Epidermal melanocyte (primary cell): ENCODE measurements at regions not wholly inside any gene's neighbourhood (a gene's known extent, or its start where the extent isn't known, plus 50 kb on each side); places are given as distances from the start of the nearest gene placed in this dataset.

Source experiments
- DNase-seq: peaks from one replicate; pipeline ENCODE4 v3.0.0; 2011; ENCODE audit warnings: low spot score; ENCODE audit not compliant: insufficient read length

GRCh38 chr3:72378287-72378686 lies 470.0 kb downstream of the SHQ1 start:
- DNase-seq, result no peak

GRCh38 chr3:72376956-72377710 lies 471.1 kb downstream of the SHQ1 start:
- no peak for DNase-seq

- DNase-seq, result no peak
Observed at GRCh38 chr3:72375237-72376076, 472.8 kb downstream of the SHQ1 start.

- DNase-seq, result no peak
Observed at GRCh38 chr3:72373139-72373538, 475.1 kb downstream of the SHQ1 start.

- no peak for DNase-seq
Observed at GRCh38 chr3:72372161-72372560, 476.1 kb downstream of the SHQ1 start.

- DNase-seq, result no peak
Observed at GRCh38 chr3:72371431-72371830, 476.8 kb downstream of the SHQ1 start.

GRCh38 chr3:72370947-72371346 lies 477.3 kb downstream of the SHQ1 start:
- no peak for DNase-seq

- DNase-seq, result no peak
Observed at GRCh38 chr3:72369681-72370080, 478.6 kb downstream of the SHQ1 start.

- no peak for DNase-seq
Observed at GRCh38 chr3:72368331-72368975, 479.8 kb downstream of the SHQ1 start.

- DNase-seq, result no peak
Observed at GRCh38 chr3:72361990-72362389, 486.3 kb downstream of the SHQ1 start.

GRCh38 chr3:72359743-72360142 lies 488.5 kb downstream of the SHQ1 start:
- no peak for DNase-seq

GRCh38 chr3:72355168-72355567 lies 493.1 kb downstream of the SHQ1 start:
- DNase-seq, result no peak

- DNase-seq, result no peak
Observed at GRCh38 chr3:72354486-72354885, 493.8 kb downstream of the SHQ1 start.

- no peak for DNase-seq
Observed at GRCh38 chr3:72353236-72354128, 494.8 kb downstream of the SHQ1 start.

- no peak for DNase-seq
Observed at GRCh38 chr3:72352176-72352575, 496.1 kb downstream of the SHQ1 start.

GRCh38 chr3:72351536-72351935 lies 496.7 kb downstream of the SHQ1 start:
- no peak for DNase-seq

GRCh38 chr3:72350761-72351505 lies 497.3 kb downstream of the SHQ1 start:
- DNase-seq, result no peak

GRCh38 chr3:72348357-72348756 lies 499.9 kb downstream of the SHQ1 start:
- DNase-seq, result no peak

- DNase-seq, result peak; percentile 78
Observed at GRCh38 chr3:72347819-72348319, 500.4 kb downstream of the SHQ1 start.

GRCh38 chr3:72346526-72346926 lies 501.7 kb downstream of the SHQ1 start:
- DNase-seq, result peak; percentile 40
